Neuronal stem cell (in vitro differentiated cells): ENCODE measurements at regions not wholly inside any gene's neighbourhood (a gene's known extent, or its start where the extent isn't known, plus 50 kb on each side); places are given as distances from the start of the nearest gene placed in this dataset.

Experiments used
- DNase-seq: peaks from one replicate; pipeline ENCODE4 v3.0.0-alpha.2; 2013; ENCODE audit warnings: low spot score
- H2AFZ ChIP-seq: one replicate; pipeline ENCODE4 v1.6.1; 2013; ENCODE audit warnings: mild to moderate bottlenecking, low read length, inconsistent platforms
- H2AK5ac ChIP-seq: 2 replicates; pipeline ENCODE4 v1.6.1; 2013; ENCODE audit warnings: low read depth, mild to moderate bottlenecking, inconsistent platforms, low read length, moderate library complexity, mixed read lengths
- H2BK120ac ChIP-seq: 2 replicates; pipeline ENCODE4 v1.6.1; 2013; ENCODE audit warnings: low read depth, mild to moderate bottlenecking, inconsistent platforms, low read length, moderate library complexity, mixed read lengths
- H2BK12ac ChIP-seq: one replicate; pipeline ENCODE4 v1.6.1; 2013; ENCODE audit warnings: low read length, inconsistent platforms
- H2BK15ac ChIP-seq: 2 replicates; pipeline ENCODE4 v1.6.1; 2013; ENCODE audit warnings: mild to moderate bottlenecking, low read length, inconsistent platforms, mixed read lengths
- H2BK5ac ChIP-seq: one replicate; pipeline ENCODE4 v1.6.1; 2013; ENCODE audit warnings: inconsistent platforms, mild to moderate bottlenecking, low read length, moderate library complexity
- H3K14ac ChIP-seq: one replicate; pipeline ENCODE4 v1.6.1; 2013; ENCODE audit warnings: low read length, inconsistent platforms
- H3K18ac ChIP-seq: 2 replicates; pipeline ENCODE4 v1.6.1; 2013; ENCODE audit warnings: low read length, inconsistent platforms
- H3K23ac ChIP-seq: 2 replicates; pipeline ENCODE4 v1.6.1; 2013; ENCODE audit warnings: low read depth, mild to moderate bottlenecking, mixed read lengths, low read length, inconsistent platforms; ENCODE audit not compliant: poor library complexity
- H3K27ac ChIP-seq: replicated peaks from 3 replicates; pipeline ENCODE4 v1.5.1; 2013; ENCODE audit warnings: low read length, inconsistent platforms
- H3K27me3 ChIP-seq, 3 experiments: 2 replicates each; pipeline ENCODE4 v1.6.1; 2013; ENCODE audit warnings: low read length in 3 of 3, mild to moderate bottlenecking in 2 of 3, inconsistent platforms in 1 of 3, low read depth in 1 of 3, mixed read lengths in 1 of 3, moderate library complexity in 1 of 3; ENCODE audit not compliant: control insufficient read depth in 3 of 3, insufficient read depth in 3 of 3
- H3K36me3 ChIP-seq, 2 donors: replicated peaks in 1 of 2; 2 replicates each; pipeline ENCODE4 v1.6.1; 2013; ENCODE audit warnings: low read length in 2 of 2; ENCODE audit not compliant: control insufficient read depth in 2 of 2, insufficient read depth in 2 of 2
- H3K4ac ChIP-seq: 2 replicates; pipeline ENCODE4 v1.6.1; 2013; ENCODE audit warnings: inconsistent platforms, mild to moderate bottlenecking, low read length, moderate library complexity
- H3K4me1 ChIP-seq, 2 donors: 1 replicate in 1 of 2; 2 replicates in 1 of 2; pipeline ENCODE4 v1.6.1; 2013; ENCODE audit warnings: low read length in 2 of 2, low read depth in 1 of 2; ENCODE audit not compliant: control insufficient read depth in 2 of 2, insufficient read depth in 1 of 2
- H3K4me2 ChIP-seq: one replicate; pipeline ENCODE4 v1.6.1; 2013; ENCODE audit warnings: mild to moderate bottlenecking, low read length, inconsistent platforms; ENCODE audit not compliant: insufficient read depth, poor library complexity, severe bottlenecking
- H3K4me3 ChIP-seq, 2 donors: 2 replicates each; pipeline ENCODE4 v1.5.1; 2013; ENCODE audit warnings: low read length in 2 of 2, mild to moderate bottlenecking in 2 of 2, inconsistent platforms in 1 of 2, moderate library complexity in 1 of 2
- H3K79me1 ChIP-seq: one replicate; pipeline ENCODE4 v1.6.1; 2013; ENCODE audit warnings: low read depth, mild to moderate bottlenecking, inconsistent platforms, low read length, moderate library complexity
- H3K9ac ChIP-seq: one replicate; pipeline ENCODE4 v1.6.1; 2013; ENCODE audit warnings: mild to moderate bottlenecking, low read depth, low read length, inconsistent platforms; ENCODE audit not compliant: poor library complexity
- H3K9me3 ChIP-seq, 2 donors: replicated peaks in 1 of 2; 2 replicates each; pipeline versions ENCODE3 to v1.6.1; 2013; ENCODE audit warnings: low read length in 2 of 2, mild to moderate bottlenecking in 2 of 2, inconsistent platforms in 1 of 2, low read depth in 1 of 2, mixed read lengths in 1 of 2, moderate library complexity in 1 of 2; ENCODE audit not compliant: control insufficient read depth in 2 of 2, insufficient read depth in 1 of 2
- H4K8ac ChIP-seq: one replicate; pipeline ENCODE4 v1.6.1; 2013; ENCODE audit warnings: low read depth, mild to moderate bottlenecking, inconsistent platforms, low read length, moderate library complexity
- H4K91ac ChIP-seq: one replicate; pipeline ENCODE4 v1.6.1; 2013; ENCODE audit warnings: low read length, low read depth, mild to moderate bottlenecking, inconsistent platforms; ENCODE audit not compliant: poor library complexity
- WGBS, 2 donors: extraction: QIAGEN DNeasy Blood & Tissue Kit; methylation state at CpG; one replicate each; pipeline ENCODE4 v1.1.7; 2013; ENCODE audit warnings: missing lambda C conversion rate in 2 of 2, mixed read lengths in 1 of 2; ENCODE audit not compliant: insufficient read length in 2 of 2, insufficient replicate concordance in 1 of 2; ENCODE audit errors: extremely low coverage in 2 of 2; 5-methylcytosine and 5-hydroxymethylcytosine counted together

DNA sequence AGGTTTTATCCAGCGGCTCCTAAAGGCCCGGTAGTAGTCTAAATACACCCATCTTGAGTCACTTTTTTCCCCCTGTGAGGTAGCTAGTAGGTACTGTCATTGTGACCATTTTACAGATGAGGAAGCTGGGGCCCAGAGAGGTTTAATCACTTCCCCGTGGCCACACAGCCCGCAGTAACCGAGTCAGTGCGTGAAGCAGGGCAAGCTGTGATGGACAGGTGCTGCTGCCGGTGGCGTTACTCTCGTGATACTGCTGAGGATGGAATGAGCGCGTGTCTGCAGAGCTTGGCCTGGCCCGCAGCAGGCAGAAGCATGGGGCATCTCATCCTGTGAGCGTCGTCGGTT, 226.3 kb upstream of the CIBAR2 start:
- Histone ChIP-seq H3K9ac (no peak overlapping the region), H3K4me2 (no peak overlapping the region), H3K36me3 (no peaks in the 10 kb centered on the region), H3K4me1 (peaks cover 17 to 62% of the 10 kb centered on the region in 2 donors), H3K14ac (no peak overlapping the region), H4K8ac (no peak overlapping the region), H2BK15ac (no peak overlapping the region), H3K9me3 (no peaks in the 10 kb centered on the region), H2AK5ac (peak overlapping the region; percentile 66), H2BK120ac (no peak overlapping the region), H2AFZ (no peak overlapping the region), H3K27ac (no peak overlapping the region), H3K4me3 (no peak overlapping the region), H2BK12ac (peak overlapping the region; percentile 8), H2BK5ac (no peak overlapping the region), H3K23ac (no peak overlapping the region), H3K4ac (no peak overlapping the region), H4K91ac (no peak overlapping the region), H3K18ac (no peak overlapping the region), H3K79me1 (no peaks in the 10 kb centered on the region), H3K27me3 (peaks cover 0 to 12% (median 0%) of the 10 kb centered on the region in 3 experiments)
- WGBS, 2 donors, result no CpG with 5 or more reads among the region's 15 CpGs
- DNase-seq, result no peak

DNA sequence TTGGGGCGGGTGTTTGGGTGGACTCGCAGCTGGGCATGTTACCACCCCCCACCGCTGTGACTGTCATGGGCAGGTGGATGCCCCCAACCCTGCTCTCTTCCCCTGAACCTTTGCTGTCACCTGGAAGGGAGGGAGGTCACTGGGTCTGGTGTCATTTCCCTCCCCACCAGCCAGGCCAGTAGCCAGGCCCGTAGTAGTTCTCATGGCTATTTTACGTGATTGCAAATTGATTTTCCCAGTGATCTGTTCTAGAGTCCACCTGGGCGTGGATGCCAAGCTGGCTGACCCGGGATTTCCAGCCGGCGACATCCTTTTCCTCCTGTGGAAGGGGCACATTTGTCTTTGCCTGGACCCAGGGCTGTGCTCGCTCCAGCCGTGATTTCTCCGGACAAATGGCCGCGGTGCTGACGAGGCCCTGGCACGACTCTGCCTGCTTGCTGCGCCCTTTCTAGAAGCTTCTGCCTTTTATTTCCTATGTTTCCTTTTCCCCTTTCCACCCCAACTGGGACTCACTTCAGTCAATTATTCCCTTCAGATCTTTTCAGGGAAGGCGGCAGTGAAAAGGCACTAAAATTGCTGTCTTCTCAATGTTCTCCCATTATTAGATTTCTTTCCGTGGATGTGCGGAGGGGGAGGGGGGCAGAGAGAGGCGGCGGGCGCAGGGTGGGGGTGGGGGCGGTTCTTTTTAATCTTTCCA, 226.9 kb upstream of the CIBAR2 start:
- Histone ChIP-seq H2BK12ac (peak overlapping the region; percentile 8), H2AK5ac (peak overlapping the region; percentile 66), H3K36me3 (no peaks in the 10 kb centered on the region), H3K27ac (no peak overlapping the region), H3K14ac (no peak overlapping the region), H2BK120ac (no peak overlapping the region), H3K79me1 (no peaks in the 10 kb centered on the region), H2BK5ac (no peak overlapping the region), H3K4me2 (no peak overlapping the region), H3K4me1 (peaks cover 12 to 56% of the 10 kb centered on the region in 2 donors), H3K18ac (no peak overlapping the region), H4K8ac (no peak overlapping the region), H2BK15ac (no peak overlapping the region), H3K27me3 (peaks cover 0 to 8% (median 0%) of the 10 kb centered on the region in 3 experiments), H3K9ac (no peak overlapping the region), H3K4ac (no peak overlapping the region), H3K4me3 (no peak overlapping the region), H3K23ac (peak overlapping the region; percentile 14), H2AFZ (no peak overlapping the region), H3K9me3 (no peaks in the 10 kb centered on the region), H4K91ac (no peak overlapping the region)
- WGBS, 2 donors, result no CpG with 5 or more reads among the region's 24 CpGs
- DNase-seq, result no peak

GRCh38 chr16:85341972-85342695, 229.9 kb upstream of the CIBAR2 start:
- Histone ChIP-seq H2BK15ac (no peak overlapping the region), H3K14ac (no peak overlapping the region), H3K18ac (no peak overlapping the region), H4K8ac (no peak overlapping the region), H3K27me3 (no peaks in the 10 kb centered on the region), H2BK5ac (no peak overlapping the region), H3K79me1 (no peaks in the 10 kb centered on the region), H3K9ac (no peak overlapping the region), H3K23ac (no peak overlapping the region), H3K4me2 (no peak overlapping the region), H2AK5ac (peak overlapping the region; percentile 94), H2BK12ac (no peak overlapping the region), H3K27ac (no peak overlapping the region), H3K4me1 (peaks cover 0 to 29% of the 10 kb centered on the region in 2 donors), H3K36me3 (no peaks in the 10 kb centered on the region), H2BK120ac (no peak overlapping the region), H3K4ac (no peak overlapping the region), H3K9me3 (peaks cover 0 to 3% of the 10 kb centered on the region in 2 donors), H4K91ac (no peak overlapping the region), H3K4me3 (no peak overlapping the region), H2AFZ (no peak overlapping the region)
- no CpG with 5 or more reads among the region's 19 CpGs for WGBS, 2 donors
- no peak for DNase-seq

- peak overlapping the region; percentile 12 for H3K9ac ChIP-seq
- H3K27me3 ChIP-seq, result no peaks in the 10 kb centered on the region
- H2BK15ac ChIP-seq, result no peak overlapping the region
- H3K14ac ChIP-seq, result no peak overlapping the region
- H3K9me3 ChIP-seq, result peaks cover 0 to 3% of the 10 kb centered on the region in 2 donors
- peak overlapping the region; percentile 82 for H2BK12ac ChIP-seq
- H3K4ac ChIP-seq, result no peak overlapping the region
- WGBS, 2 donors, result no CpG with 5 or more reads among the region's 17 CpGs
- H2BK5ac ChIP-seq, result peak overlapping the region; percentile 73
- no peak overlapping the region for H4K91ac ChIP-seq
- H2AK5ac ChIP-seq, result peak overlapping the region; percentile 53
- no peak overlapping the region for H3K4me3 ChIP-seq
- no peak overlapping the region for H3K4me2 ChIP-seq
- H2BK120ac ChIP-seq, result no peak overlapping the region
- no peak overlapping the region for H3K27ac ChIP-seq
- H3K79me1 ChIP-seq, result no peaks in the 10 kb centered on the region
- H4K8ac ChIP-seq, result no peak overlapping the region
- H2AFZ ChIP-seq, result no peak overlapping the region
- peak overlapping the region; percentile 89 for H3K18ac ChIP-seq
- H3K36me3 ChIP-seq, result no peaks in the 10 kb centered on the region
- H3K4me1 ChIP-seq, result peaks cover 0 to 29% of the 10 kb centered on the region in 2 donors
- DNase-seq, result no peak
- H3K23ac ChIP-seq, result no peak overlapping the region
Measured at GRCh38 chr16:85344502-85345128, 232.3 kb upstream of the CIBAR2 start.
